ENCODE measurements at regions not wholly inside any gene's neighbourhood (a gene's known extent, or its start where the extent isn't known, plus 50 kb on each side); places are given as distances from the start of the nearest gene placed in this dataset.

DNA sequence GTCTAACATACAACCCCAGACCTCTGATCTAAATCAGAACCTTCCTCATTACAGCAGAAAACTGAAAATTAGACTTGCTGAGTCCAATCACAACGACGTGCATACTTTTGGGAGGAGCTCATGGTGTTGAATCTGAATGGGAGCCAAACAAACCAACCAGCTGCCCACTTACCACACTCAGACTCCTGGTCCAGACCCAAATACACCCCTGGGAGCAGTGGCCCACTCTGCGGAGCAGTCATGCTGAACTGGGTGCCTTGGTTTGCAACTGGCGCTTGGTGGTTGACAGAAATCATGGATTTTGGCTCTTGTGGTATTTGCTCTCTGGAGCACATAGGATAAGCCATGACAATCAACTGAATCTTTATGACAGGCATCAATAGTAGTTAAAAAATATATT lies 253.6 kb upstream of the TNP1 start (continued):
- no peak for TF ChIP-seq REST (IDR thresholded peaks at IDR 0.05; ENCODE audit: low read depth, low read length)
- TF ChIP-seq DPF2 (IDR thresholded peaks at IDR 0.05): no peak
- no peak for TF ChIP-seq HCFC1 (IDR thresholded peaks at IDR 0.05; ENCODE audit: low read length)
- TF ChIP-seq BCL11A (IDR thresholded peaks at IDR 0.05; ENCODE audit: low read depth, low read length): no peak
- TF ChIP-seq ZBED1 (IDR thresholded peaks at IDR 0.05; ENCODE audit: borderline replicate concordance): no peak
- TF ChIP-seq KDM1A (IDR thresholded peaks at IDR 0.05; ENCODE audit: borderline replicate concordance): no peak

DNA sequence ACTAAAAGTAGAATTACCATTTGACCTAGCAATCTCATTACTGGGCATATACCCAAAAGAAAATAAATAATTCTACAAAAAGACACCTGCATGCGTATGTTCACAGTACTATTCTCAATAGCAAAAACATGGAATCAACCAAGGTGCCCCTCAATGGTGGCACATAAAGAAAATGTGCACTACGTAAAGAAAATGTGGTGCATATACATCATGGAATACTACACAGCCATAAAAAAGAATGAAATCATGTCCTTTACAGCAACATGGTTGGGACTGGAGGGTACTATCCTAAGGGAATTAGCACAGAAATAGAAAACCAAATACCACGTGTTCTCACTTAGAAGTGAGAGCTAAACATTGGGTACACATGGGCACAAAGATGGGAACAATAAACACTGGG lies 250.7 kb upstream of the TNP1 start:
- Histone ChIP-seq H4K20me1 (ENCODE audit: control insufficient read depth, insufficient read depth) (no peaks in the 10 kb centered on the region), H2AFZ (ENCODE audit: control insufficient read depth, low read depth, low read length) (no peak overlapping the region), H3K4me3 (no peak overlapping the region), H3K9ac (ENCODE audit: control insufficient read depth, insufficient read depth, low read length) (no peak overlapping the region), H3K9me3 (replicated peaks; ENCODE audit: control insufficient read depth, insufficient read depth, low read length) (no peaks in the 10 kb centered on the region; the same call in 2 of the 3 replicates), H3K4me2 (ENCODE audit: control insufficient read depth, insufficient read depth) (no peak overlapping the region), H3K4me1 (ENCODE audit: control insufficient read depth, insufficient read depth, low read length) (no peaks in the 10 kb centered on the region), H3K79me2 (ENCODE audit: control insufficient read depth, insufficient read depth, low read length) (no peaks in the 10 kb centered on the region), H3K27ac (ENCODE audit: control insufficient read depth, insufficient read depth) (no peak overlapping the region), H3K36me3 (ENCODE audit: control insufficient read depth in 2 of 2, insufficient read depth in 2 of 2, low read length in 1 of 2) (no peaks in the 10 kb centered on the region), H3K27me3 (replicated peaks in 1 of 2; ENCODE audit: control insufficient read depth in 2 of 2, insufficient read depth in 2 of 2, low read length in 1 of 2) (no peaks in the 10 kb centered on the region)
- RAD21 ChIA-PET (ENCODE audit: unreplicated experiment): no interaction called here
- 14% methylated on average over 3 of the region's 3 CpGs for WGBS (ENCODE audit: insufficient coverage, insufficient replicate concordance, low lambda C conversion rate, missing lambda C conversion rate)
- BruUV-seq (replicated peaks): no TSS peak
- SMC1A ChIA-PET (ENCODE audit: uncharacterized antibody, unreplicated experiment): no interaction called here
- ATAC-seq (no peak), FAIRE-seq (no peak), DNase-seq (ENCODE audit: low read depth, low spot score) (no peak)
- TF ChIP-seq E2F4 (IDR thresholded peaks at IDR 0.05; ENCODE audit: low read depth, low read length) (no peak), ZNF384 (IDR thresholded peaks at IDR 0.05; ENCODE audit: borderline replicate concordance, low read depth, low read length) (no peak), NRF1 (conservative IDR thresholded peaks at IDR 0.05; ENCODE audit: low read depth, low read length) (no peak)
- CTCF ChIA-PET: interaction anchor here (1.1 kb wide), 1 partner anchor 22 kb away, joined by 3 read pairs; no protein-coding TSS in a partner anchor
- in situ Hi-C loops (cut with MboI): no loop called here
- intact Hi-C loops (cut with micrococcal nuclease; ENCODE audit: unreplicated experiment): no loop called here
- POLR2A ChIA-PET: no interaction called here

Data from GM12878 (cell line).